Activated naive CD4-positive, alpha-beta T cell treated with anti-CD3 and anti-CD28 coated beads, Interleukin-2, amount 50 U/mL, for 72 hours (primary cell): ENCODE measurements at regions not wholly inside any gene's neighbourhood (a gene's known extent, or its start where the extent isn't known, plus 50 kb on each side); places are given as distances from the start of the nearest gene placed in this dataset.
"Not testable (repeated sequence)": the region's sequence is repeated elsewhere in the genome, so short reads cannot be mapped to it uniquely, and the experiment has no call there.

Experiments
- ATAC-seq, 2 donors: fragments of 150-1000 bp; cut with Tn5 transposase; 2 replicates each; pipeline ENCODE4 v1.10.0; 2021; ENCODE audit warnings: mild to moderate bottlenecking in 2 of 2, moderate library complexity in 2 of 2
- DNase-seq, 2 donors: peaks; one replicate each; pipeline ENCODE4 v3.0.0; 2021 to 2022; ENCODE audit warnings: low spot score in 2 of 2
- H3K27ac Mint-ChIP-seq, 2 donors: one replicate each; pipeline ENCODE4 v1.8.0; 2022; ENCODE audit warnings: mild to moderate bottlenecking in 2 of 2, mixed read lengths in 2 of 2
- H3K36me3 Mint-ChIP-seq, 2 donors: one replicate each; pipeline ENCODE4 v1.8.0; 2022; ENCODE audit warnings: mixed read lengths in 2 of 2
- H3K9me3 Mint-ChIP-seq, 2 donors: one replicate each; pipeline ENCODE4 v1.8.0; 2022; ENCODE audit warnings: mixed read lengths in 2 of 2

DNA sequence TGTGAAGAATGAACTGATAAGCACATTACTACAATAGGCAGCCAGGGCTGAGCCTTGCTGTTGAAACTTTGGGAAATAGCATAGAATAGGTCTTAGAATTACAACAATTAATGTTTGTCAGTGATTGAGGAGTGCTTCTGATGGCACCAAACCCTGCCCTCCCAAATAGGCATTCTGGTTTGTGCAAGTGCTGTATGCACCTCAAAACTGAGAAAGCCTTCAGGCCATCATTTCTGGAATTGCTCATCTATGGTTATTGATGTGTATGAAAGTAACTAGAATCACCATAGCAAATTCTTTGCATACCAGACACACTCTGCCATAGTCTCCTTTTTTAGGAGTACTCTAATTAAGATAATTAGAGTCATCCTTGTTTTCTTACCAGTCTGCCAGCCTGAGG is 585.0 kb upstream of the MBL2 start:
- DNase-seq: no peak
- H3K27ac Mint-ChIP-seq: no peak overlapping the region
- ATAC-seq: no peak
- H3K9me3 Mint-ChIP-seq: peaks cover 13 to 20% of the 10 kb centered on the region in 2 donors
- peaks cover 0 to 4% of the 10 kb centered on the region in 2 donors for H3K36me3 Mint-ChIP-seq

DNA sequence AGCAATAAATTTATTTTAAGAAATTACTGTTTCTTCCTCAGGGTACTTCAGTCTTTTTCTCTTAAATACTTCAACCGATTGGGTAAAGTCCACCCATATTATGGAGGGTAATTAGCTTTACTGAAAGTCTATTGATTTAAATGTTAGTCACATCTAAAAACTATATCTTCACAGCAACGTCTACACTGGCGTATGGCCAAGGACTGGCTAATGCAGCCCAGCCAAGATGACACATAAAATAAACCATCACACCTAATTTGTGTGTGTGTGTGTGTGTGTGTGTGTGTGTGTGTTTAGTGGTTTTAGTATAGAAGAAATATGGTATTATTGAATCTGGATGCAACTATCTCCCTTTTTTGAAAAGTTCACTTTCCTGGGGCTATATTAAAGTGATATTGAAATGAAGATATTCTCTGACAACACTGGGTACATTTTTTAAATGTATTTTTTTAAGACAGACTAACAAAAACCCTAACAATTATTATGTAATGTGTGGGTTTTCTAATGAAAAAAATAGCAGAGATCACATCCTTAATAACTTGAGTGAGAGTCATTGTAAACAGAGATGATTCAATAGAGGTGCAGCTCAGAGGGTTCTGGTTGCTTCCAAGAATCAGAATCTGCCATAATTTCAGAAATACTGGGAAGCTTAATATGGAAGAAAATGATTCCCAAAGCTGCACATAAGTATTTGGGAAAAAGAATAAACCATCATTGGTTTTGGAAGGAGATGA is 584.2 kb upstream of the MBL2 start:
- Mint-ChIP-seq H3K9me3 (peaks cover 13 to 20% of the 10 kb centered on the region in 2 donors), H3K36me3 (peaks cover 0 to 4% of the 10 kb centered on the region in 2 donors), H3K27ac (no peak overlapping the region)
- DNase-seq (no peak), ATAC-seq (no peak)

DNA sequence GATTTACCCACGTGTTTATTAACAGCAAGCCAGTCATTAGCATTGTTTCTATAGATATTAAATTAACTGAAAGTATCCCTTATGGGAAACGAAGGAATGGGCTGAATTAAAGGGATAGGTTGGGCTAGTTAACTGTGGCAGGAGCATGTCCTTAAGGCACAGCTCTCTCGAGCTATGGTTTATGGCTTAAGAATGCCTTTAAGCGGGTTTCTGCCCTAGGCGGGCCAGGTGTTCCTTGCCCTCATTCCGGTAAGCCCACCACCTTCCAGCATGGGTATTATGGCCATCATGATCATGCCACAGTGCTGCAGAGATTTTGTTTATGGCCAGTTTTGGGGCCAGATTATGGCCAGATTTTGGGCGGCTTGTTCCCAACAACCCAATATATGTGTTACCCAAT is 569.9 kb upstream of the MBL2 start:
- not testable (repeated sequence) for H3K36me3 Mint-ChIP-seq, H3K27ac Mint-ChIP-seq, DNase-seq, ATAC-seq
- H3K9me3 Mint-ChIP-seq: peaks cover 12 to 13% of the 10 kb centered on the region in 2 donors

GRCh38 chr10:53338199-53338598 is 565.6 kb upstream of the MBL2 start:
- not testable (repeated sequence) for H3K27ac Mint-ChIP-seq, DNase-seq, ATAC-seq
- H3K36me3 Mint-ChIP-seq: peaks cover 10 to 19% of the 10 kb centered on the region in 2 donors
- peaks cover 21 to 25% of the 10 kb centered on the region in 2 donors for H3K9me3 Mint-ChIP-seq

DNA sequence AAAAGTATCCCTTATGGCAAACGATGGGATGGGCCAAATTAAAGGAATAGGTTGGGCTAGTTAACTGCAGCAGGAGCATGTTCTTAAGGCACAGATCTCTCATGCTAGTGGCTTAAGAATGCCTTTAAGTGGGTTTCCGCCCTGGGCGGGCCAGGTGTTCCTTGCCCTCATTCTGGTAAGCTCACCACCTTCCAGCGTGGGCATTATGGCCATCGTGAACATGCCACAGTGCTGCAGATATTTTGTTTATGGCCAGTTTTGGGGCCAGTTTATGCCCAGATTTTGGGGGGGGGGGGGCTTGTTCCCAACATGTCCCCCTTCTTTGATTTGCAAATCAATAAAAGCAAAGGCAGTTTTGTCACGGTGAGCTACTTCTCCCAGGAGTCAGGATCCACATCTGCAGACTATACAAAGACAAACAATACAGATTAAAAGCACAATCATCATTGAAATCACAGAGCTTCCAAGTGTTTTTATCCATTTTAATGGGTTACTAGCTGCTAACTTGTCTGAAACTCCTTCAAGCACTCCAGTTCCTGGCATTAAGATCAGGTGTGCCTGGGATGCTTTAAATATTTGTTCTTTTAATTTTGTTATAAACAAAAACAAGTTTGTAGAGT is 563.3 kb upstream of the MBL2 start:
- peaks cover 20 to 25% of the 10 kb centered on the region in 2 donors for H3K9me3 Mint-ChIP-seq

GRCh38 chr10:53331460-53331859 is 558.9 kb upstream of the MBL2 start:
- peaks cover 15 to 19% of the 10 kb centered on the region in 2 donors for H3K9me3 Mint-ChIP-seq

More for the DNA sequence above, 563.3 kb upstream of the MBL2 start:
- peaks cover 10 to 19% of the 10 kb centered on the region in 2 donors for H3K36me3 Mint-ChIP-seq
- not testable (repeated sequence) for ATAC-seq, DNase-seq, H3K27ac Mint-ChIP-seq

DNA sequence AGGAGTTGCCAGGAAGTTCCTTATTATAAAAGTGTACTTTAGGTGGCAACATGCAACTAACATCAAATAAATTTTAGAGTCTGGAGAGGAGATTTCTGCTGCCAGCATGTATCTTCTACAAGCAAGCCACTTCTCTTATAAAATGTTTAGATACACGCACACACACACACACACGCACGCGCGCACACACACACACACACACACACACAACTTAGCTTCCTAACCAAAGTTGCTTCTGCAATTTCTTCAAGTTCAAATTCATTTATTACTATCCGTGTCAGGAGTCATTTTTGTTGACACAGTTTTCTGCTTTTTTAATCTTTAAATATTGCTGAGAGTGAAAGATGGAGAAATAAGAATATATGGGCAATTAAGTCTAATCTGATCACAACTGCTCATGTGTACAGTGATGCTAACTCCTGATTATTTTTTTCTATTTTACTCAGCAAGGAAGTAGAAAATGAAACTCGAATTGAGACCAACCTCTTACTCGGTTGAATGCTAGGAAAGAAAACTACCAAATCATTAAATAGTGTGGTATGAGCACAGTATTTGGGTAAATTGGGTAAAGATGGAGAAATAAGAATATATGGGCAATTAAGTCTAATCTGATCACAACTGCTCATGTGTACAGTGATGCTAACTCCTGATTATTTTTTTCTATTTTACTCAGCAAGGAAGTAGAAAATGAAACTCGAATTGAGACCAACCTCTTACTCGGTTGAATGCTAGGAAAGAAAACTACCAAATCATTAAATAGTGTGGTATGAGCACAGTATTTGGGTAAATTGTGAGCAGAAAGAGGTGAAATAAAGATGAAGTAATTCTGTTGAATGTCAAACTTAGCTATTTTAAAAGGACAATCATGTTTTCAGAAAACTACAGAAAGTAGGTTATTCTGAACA is 554.1 kb upstream of the MBL2 start:
- not testable (repeated sequence) for DNase-seq, H3K36me3 Mint-ChIP-seq, H3K27ac Mint-ChIP-seq, ATAC-seq
- peaks cover 10 to 14% of the 10 kb centered on the region in 2 donors for H3K9me3 Mint-ChIP-seq

More at GRCh38 chr10:53331460-53331859, 558.9 kb upstream of the MBL2 start:
- ATAC-seq (no peak), DNase-seq (no peak)
- no peak overlapping the region for H3K27ac Mint-ChIP-seq
- H3K36me3 Mint-ChIP-seq: peaks cover 2 to 6% of the 10 kb centered on the region in 2 donors

DNA sequence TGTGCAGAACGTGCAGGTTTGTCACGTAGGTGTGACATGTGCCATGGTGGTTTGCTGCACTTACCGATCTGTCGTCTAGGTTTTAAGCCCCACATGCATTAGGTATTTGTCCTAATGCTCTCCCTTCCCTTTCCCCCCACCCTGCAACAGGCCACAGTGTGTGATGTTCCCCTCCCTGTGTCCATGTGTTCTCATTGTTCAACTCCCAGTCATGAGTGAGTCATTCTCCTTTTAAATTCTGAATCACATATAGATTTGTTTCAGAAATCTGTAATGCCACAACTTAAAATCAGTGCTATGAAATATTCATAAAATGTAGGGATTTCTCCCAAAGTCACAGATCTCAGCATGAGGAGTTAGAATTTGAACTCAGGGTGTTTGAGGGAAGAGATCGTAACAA is 552.5 kb upstream of the MBL2 start:
- ATAC-seq: no peak
- H3K27ac Mint-ChIP-seq: no peak overlapping the region
- no peak for DNase-seq
- peaks cover 10 to 14% of the 10 kb centered on the region in 2 donors for H3K9me3 Mint-ChIP-seq
- peaks cover 0 to 4% of the 10 kb centered on the region in 2 donors for H3K36me3 Mint-ChIP-seq

GRCh38 chr10:53315709-53316108 is 543.1 kb upstream of the MBL2 start:
- Mint-ChIP-seq H3K36me3 (no peaks in the 10 kb centered on the region), H3K9me3 (peaks cover 0 to 3% of the 10 kb centered on the region in 2 donors), H3K27ac (no peak overlapping the region)
- ATAC-seq: no peak
- no peak for DNase-seq

DNA sequence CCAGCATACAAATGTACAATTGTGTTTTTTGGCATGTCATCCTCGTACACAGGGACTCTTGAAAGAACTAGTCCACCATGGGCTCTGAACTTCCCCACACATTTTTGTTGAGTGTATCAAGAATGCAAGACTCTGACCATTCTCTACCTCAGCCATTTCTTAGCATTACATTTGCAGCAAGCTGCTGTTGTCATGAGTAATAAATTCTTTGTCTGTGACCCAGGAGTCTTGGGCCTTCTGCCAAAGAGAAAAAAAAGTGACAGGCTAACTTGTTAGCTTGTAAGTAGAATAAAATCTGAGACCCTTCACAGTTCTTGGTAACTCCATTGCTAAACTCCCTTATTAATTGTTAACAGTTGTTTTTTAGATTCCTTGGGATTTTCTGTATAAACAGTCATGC is 542.3 kb upstream of the MBL2 start:
- DNase-seq (no peak), ATAC-seq (no peak)
- no peaks in the 10 kb centered on the region for H3K36me3 Mint-ChIP-seq
- H3K27ac Mint-ChIP-seq: no peak overlapping the region
- H3K9me3 Mint-ChIP-seq: peaks cover 0 to 3% of the 10 kb centered on the region in 2 donors

- no peak for DNase-seq
- no peak for ATAC-seq
- Mint-ChIP-seq H3K36me3 (no peaks in the 10 kb centered on the region), H3K27ac (no peak overlapping the region), H3K9me3 (peaks cover 0 to 3% of the 10 kb centered on the region in 2 donors)
Observed at GRCh38 chr10:53298443-53298842, 525.9 kb upstream of the MBL2 start.

DNA sequence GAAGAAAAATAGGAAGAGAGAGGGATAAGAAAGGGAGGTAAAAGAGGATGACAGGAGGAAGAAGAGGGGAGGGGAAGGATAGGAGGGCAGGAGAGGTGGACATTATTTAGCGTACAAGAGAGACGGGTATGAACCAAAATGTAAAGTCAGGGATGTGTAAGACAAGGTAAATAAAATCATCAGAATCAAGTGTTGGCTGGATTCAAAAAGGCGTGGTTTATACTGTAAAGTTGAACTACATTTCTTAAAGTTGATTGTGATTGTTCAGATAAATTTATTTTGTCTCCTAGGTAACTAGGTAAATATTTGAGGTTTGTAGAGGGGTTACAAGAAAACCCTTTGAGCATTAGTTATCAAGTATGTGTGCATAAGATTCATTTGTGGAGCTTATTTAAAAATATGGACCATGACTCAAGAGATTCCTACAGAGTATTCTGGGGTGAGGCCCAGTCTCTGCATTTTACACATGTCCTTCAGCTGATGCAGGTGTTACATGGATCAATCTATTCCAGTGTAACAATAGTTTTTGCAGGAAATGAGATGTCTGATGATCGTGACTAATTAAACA is 512.1 kb upstream of the MBL2 start:
- no peaks in the 10 kb centered on the region for H3K36me3 Mint-ChIP-seq
- no peak for ATAC-seq
- H3K27ac Mint-ChIP-seq: no peak overlapping the region
- DNase-seq: no peak
- peaks cover 4 to 10% of the 10 kb centered on the region in 2 donors for H3K9me3 Mint-ChIP-seq

GRCh38 chr10:53276797-53277196 is 504.2 kb upstream of the MBL2 start:
- ATAC-seq (no peak), DNase-seq (no peak)
- Mint-ChIP-seq H3K27ac (no peak overlapping the region), H3K9me3 (peaks cover 22 to 25% of the 10 kb centered on the region in 2 donors), H3K36me3 (peaks cover 0 to 9% of the 10 kb centered on the region in 2 donors)

GRCh38 chr10:53269482-53269881 is 496.9 kb upstream of the MBL2 start:
- Mint-ChIP-seq H3K27ac (no peak overlapping the region), H3K9me3 (peaks cover 9 to 10% of the 10 kb centered on the region in 2 donors), H3K36me3 (no peaks in the 10 kb centered on the region)
- DNase-seq: no peak
- no peak for ATAC-seq

DNA sequence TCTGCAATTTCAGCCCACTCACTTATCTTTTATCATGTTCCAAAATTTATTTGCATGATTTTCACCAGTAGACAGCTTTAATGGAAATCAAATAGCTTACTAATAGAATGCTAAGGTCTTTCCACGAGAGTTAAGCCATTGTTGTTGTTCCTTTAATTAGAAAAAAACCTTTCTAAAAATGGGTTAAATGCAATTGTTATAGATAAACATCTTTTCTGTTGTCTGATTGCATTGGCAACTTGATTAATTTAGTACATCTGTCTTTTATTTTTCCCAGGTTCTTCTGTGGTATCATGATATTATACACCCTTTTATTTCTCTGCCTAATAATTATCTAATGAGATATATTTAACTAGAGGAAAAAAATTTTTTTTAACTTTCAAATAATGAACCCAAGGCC is 487.6 kb upstream of the MBL2 start:
- DNase-seq: no peak
- no peaks in the 10 kb centered on the region for H3K36me3 Mint-ChIP-seq
- no peak for ATAC-seq
- no peak overlapping the region for H3K27ac Mint-ChIP-seq
- peaks cover 4 to 5% of the 10 kb centered on the region in 2 donors for H3K9me3 Mint-ChIP-seq

DNA sequence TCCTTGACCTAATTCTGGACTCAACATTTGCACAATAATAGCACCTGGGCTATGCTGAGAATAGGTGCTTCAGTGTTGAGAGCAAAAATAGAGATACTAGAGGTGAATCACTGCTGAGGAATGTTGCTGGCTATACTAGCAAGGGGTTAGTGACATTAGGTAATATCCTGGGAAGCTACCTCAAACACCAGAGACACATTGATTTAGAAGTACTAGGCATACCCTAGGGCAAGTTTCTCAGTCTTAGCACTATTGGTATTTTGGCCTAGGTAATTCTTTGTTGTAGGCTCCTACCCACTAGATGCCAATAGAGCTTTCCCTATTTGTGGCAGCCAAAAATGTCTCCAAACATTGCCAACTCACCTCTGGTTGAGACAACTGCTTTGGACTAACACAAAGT is 484.0 kb upstream of the MBL2 start:
- no peak overlapping the region for H3K27ac Mint-ChIP-seq
- ATAC-seq (no peak), DNase-seq (no peak)
- H3K9me3 Mint-ChIP-seq: peaks cover 13 to 14% of the 10 kb centered on the region in 2 donors
- H3K36me3 Mint-ChIP-seq: peaks cover 0 to 6% of the 10 kb centered on the region in 2 donors
